ENCODE measurements at regions not wholly inside any gene's neighbourhood (a gene's known extent, or its start where the extent isn't known, plus 50 kb on each side); places are given as distances from the start of the nearest gene placed in this dataset.

GRCh38 chr10:86592413-86592812 is 61.9 kb upstream of the OPN4 start:
- TF ChIP-seq CTCF (IDR thresholded peaks at IDR 0.05; ENCODE audit: low read depth, low read length, missing input control) (peak; percentile 33), RAD21 (IDR thresholded peaks at IDR 0.05) (peak; percentile 67 to 82), SP1 (IDR thresholded peaks at IDR 0.05) (no peak), TAF1 (conservative IDR thresholded peaks at IDR 0.05) (no peak), REST (IDR thresholded peaks at IDR 0.05) (no peak), EGR1 (IDR thresholded peaks at IDR 0.05; ENCODE audit: low read depth in 2 of 2) (no peak), ATF3 (IDR thresholded peaks at IDR 0.05) (no peak)
